ENCODE measurements at regions not wholly inside any gene's neighbourhood (a gene's known extent, or its start where the extent isn't known, plus 50 kb on each side); places are given as distances from the start of the nearest gene placed in this dataset.

- Histone ChIP-seq H3K27me3 (ENCODE audit: control insufficient read depth in 2 of 2, insufficient read depth in 2 of 2, low read length in 2 of 2) (no peaks in the 10 kb centered on the region), H3K9ac (replicated peaks; ENCODE audit: extremely low read depth, insufficient read depth, low read length) (no peak overlapping the region), H3K27ac (ENCODE audit: insufficient read depth, low read depth, low read length) (no peak overlapping the region), H3K4me2 (ENCODE audit: insufficient read depth, low read length) (no peak overlapping the region), H4K20me1 (replicated peaks; ENCODE audit: control insufficient read depth, extremely low read depth, insufficient read depth, low read length) (no peaks in the 10 kb centered on the region), H2AFZ (ENCODE audit: low read depth, low read length) (no peak overlapping the region), H3K79me2 (ENCODE audit: control insufficient read depth, insufficient read depth, low read length) (no peaks in the 10 kb centered on the region), H3K9me3 (replicated peaks; ENCODE audit: control insufficient read depth, insufficient read depth, low read length) (no peaks in the 10 kb centered on the region), H3K4me3 (replicated peaks in 1 of 3; ENCODE audit: insufficient read depth in 1 of 3, low read depth in 1 of 3, low read length in 3 of 3) (no peak overlapping the region), H3K4me1 (ENCODE audit: control insufficient read depth, extremely low read depth, insufficient read depth, low read length) (peaks cover 5% of the 10 kb centered on the region), H3K36me3 (ENCODE audit: control insufficient read depth in 2 of 2, extremely low read depth in 1 of 2, insufficient read depth in 2 of 2, low read length in 2 of 2) (no peaks in the 10 kb centered on the region), H3K9me1 (replicated peaks; ENCODE audit: control insufficient read depth, extremely low read depth, insufficient read depth, low read length) (no peaks in the 10 kb centered on the region)
- dilution Hi-C loops (cut with MboI; ENCODE audit: extremely low pct_ligation_motif_present, low sequenced_read_pairs) (no loop called here), intact Hi-C loops (cut with micrococcal nuclease) (loop anchor here (10.0 kb wide), 1 partner anchor 455 kb away; no protein-coding TSS in a partner anchor)
- TF ChIP-seq EZH2 (IDR thresholded peaks at IDR 0.05; ENCODE audit: borderline replicate concordance, low read depth, low read length, severe bottlenecking) (no peak), POLR2A (IDR thresholded peaks at IDR 0.05; ENCODE audit: low read depth, low read length) (no peak), POLR2AphosphoS5 (IDR thresholded peaks at IDR 0.05; ENCODE audit: insufficient read depth, low read depth, low read length) (no peak), CTCF (IDR thresholded peaks at IDR 0.05; ENCODE audit: extremely low read depth in 1 of 2, insufficient read depth in 1 of 2, low read depth in 1 of 2, low read length in 2 of 2) (no peak), GATA2 (IDR thresholded peaks at IDR 0.05; ENCODE audit: insufficient read depth, insufficient read length, low read depth, low read length) (no peak), FOS (IDR thresholded peaks at IDR 0.05; ENCODE audit: borderline replicate concordance, insufficient read depth, low read length) (no peak), MYC (IDR thresholded peaks at IDR 0.05; ENCODE audit: low read depth, low read length) (no peak), MAX (IDR thresholded peaks at IDR 0.05; ENCODE audit: insufficient read depth, insufficient read length) (no peak), JUN (IDR thresholded peaks at IDR 0.05; ENCODE audit: borderline replicate concordance, insufficient read depth, insufficient read length, low read depth) (no peak)
- POLR2A ChIA-PET, result no interaction called here
- DNase-seq (ENCODE audit: low read depth, low spot score), result no peak
- no TSS peak for BruUV-seq (replicated peaks)
- no peak for FAIRE-seq
- CTCF ChIA-PET, result interaction anchor here (0.8 to 1.2 kb wide), 5 partner anchors 10 to 138 kb away, joined by 3 to 6 read pairs (median 3); partner anchors contain the start of gene FOXF1
Measured at GRCh38 chr16:86380030-86380429, 130.3 kb upstream of the FOXF1 start.

All from endothelial cell of umbilical vein (primary cell).